Kidney (tissue), 13 donors: ENCODE measurements at regions not wholly inside any gene's neighbourhood (a gene's known extent, or its start where the extent isn't known, plus 50 kb on each side); places are given as distances from the start of the nearest gene placed in this dataset.

Source experiments
- DNase-seq, 5 donors: peaks; one replicate each; pipeline ENCODE4 v3.0.0-alpha.2; 2013 to 2020
- FAIRE-seq: peaks from 2 replicates; lab custom pipeline; 2012; peaks lifted over from hg19 to GRCh38; lab: Jason Lieb, UNC
- H3K27ac ChIP-seq, 2 donors: one replicate each; pipeline ENCODE4 v1.7.0; 2013; ENCODE audit warnings: low read depth in 2 of 2, low read length in 2 of 2, inconsistent platforms in 1 of 2
- H3K27me3 ChIP-seq: one replicate; pipeline ENCODE4 v1.7.1; 2013; ENCODE audit warnings: low read length, inconsistent platforms; ENCODE audit not compliant: control insufficient read depth, insufficient read depth
- H3K36me3 ChIP-seq, 3 donors: one replicate each; pipeline versions ENCODE4 v1.7.0 to v1.7.1; 2013; ENCODE audit warnings: low read length in 3 of 3, control low read depth in 1 of 3, inconsistent platforms in 1 of 3; ENCODE audit not compliant: insufficient read depth in 3 of 3, control insufficient read depth in 2 of 3
- H3K4me1 ChIP-seq, 3 donors: one replicate each; pipeline versions ENCODE4 v1.7.0 to v1.7.1; 2013; ENCODE audit warnings: low read length in 3 of 3, inconsistent platforms in 1 of 3, low read depth in 1 of 3; ENCODE audit not compliant: control insufficient read depth in 2 of 3, insufficient read depth in 2 of 3
- H3K4me3 ChIP-seq, 3 donors: one replicate each; pipeline versions ENCODE4 v1.7.0 to v1.8.1; 2013; ENCODE audit warnings: low read length in 3 of 3, control low read depth in 1 of 3, inconsistent platforms in 1 of 3
- H3K9ac ChIP-seq, 3 donors: one replicate each; pipeline versions ENCODE4 v1.7.0 to v1.7.1; 2013; ENCODE audit warnings: low read length in 3 of 3, control low read depth in 1 of 3, inconsistent platforms in 1 of 3
- H3K9me3 ChIP-seq, 3 donors: one replicate each; pipeline versions ENCODE4 v1.7.0 to v1.7.1; 2013; ENCODE audit warnings: low read length in 3 of 3, control low read depth in 1 of 3, inconsistent platforms in 1 of 3; ENCODE audit not compliant: control insufficient read depth in 2 of 3, insufficient read depth in 1 of 3
- CTCF ChIP-seq: IDR thresholded peaks from 3 replicates; pipeline ENCODE4 v1.5.1; 2012; ENCODE audit warnings: mild to moderate bottlenecking, moderate library complexity, borderline replicate concordance; ENCODE audit not compliant: insufficient read depth; ENCODE audit errors: extremely low read depth
- intact Hi-C: fragments of 100-400 bp; cut with DNase I; formaldehyde crosslinking; loops from one replicate; pipeline ENCODE4 v1.11.1; 2022
- donor health status: control.
- donor health status: control.
- donor health status: control.
- donor health status: control.
- donor health status: control.
- donor health status: DM: yes; HTN: yes; CAD: no.
- donor health status: Normal renal cell carcinoma (clear cell type).

DNA sequence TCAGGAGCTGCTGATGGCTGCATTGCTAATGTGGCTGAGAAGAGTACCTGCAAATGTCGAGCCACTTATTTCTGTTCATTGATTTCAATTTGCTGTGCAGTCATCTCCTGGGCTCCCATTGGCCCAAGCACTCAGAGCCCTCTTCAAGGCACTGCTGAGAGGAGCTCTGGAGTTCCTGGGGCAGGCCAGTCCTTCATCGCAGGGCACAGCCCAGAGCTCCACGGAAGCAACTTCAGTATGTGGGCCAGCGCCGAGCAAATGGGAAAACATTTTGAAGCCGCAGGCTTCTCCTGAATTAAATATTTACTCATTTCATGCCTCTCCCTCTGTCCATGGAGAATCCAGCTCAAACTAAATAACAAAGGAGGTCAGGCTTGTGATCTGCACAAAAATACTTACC lies 383.3 kb downstream of the BCOR start:
- no peaks in the 10 kb centered on the region for H3K9me3 ChIP-seq
- H3K27ac ChIP-seq, result no peak overlapping the region
- no peak for TF ChIP-seq CTCF
- H3K4me1 ChIP-seq, result peaks cover 0 to 9% (median 4%) of the 10 kb centered on the region in 3 donors
- no peak overlapping the region for H3K9ac ChIP-seq
- H3K4me3 ChIP-seq, result no peak overlapping the region
- intact Hi-C loops, result no loop called here
- no peaks in the 10 kb centered on the region for H3K36me3 ChIP-seq
- no peak for DNase-seq
- FAIRE-seq, result no peak
- peaks cover 2% of the 10 kb centered on the region for H3K27me3 ChIP-seq

DNA sequence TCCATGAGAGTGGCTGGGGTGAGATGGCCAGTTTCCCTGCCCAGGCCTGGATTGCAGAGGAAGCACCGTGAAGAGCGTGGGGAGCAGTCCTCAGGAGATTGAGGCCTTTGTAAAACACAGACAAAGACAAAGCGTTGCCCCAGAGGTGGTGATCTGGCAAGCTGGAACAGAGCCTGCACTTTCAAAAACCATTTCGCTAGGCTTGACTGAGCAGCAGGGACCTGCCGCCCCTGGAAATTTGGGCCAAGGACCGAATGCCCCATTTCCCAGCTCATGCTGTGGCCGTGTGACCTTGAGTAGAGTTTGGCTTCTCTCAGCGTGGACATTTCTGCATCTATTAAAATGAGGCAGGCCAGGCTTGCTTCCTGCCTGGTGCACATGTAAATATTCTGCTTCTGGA lies 381.4 kb downstream of the BCOR start:
- no peak overlapping the region for H3K4me3 ChIP-seq
- DNase-seq (no peak), FAIRE-seq (no peak)
- no peaks in the 10 kb centered on the region for H3K36me3 ChIP-seq
- H3K27ac ChIP-seq, result peak overlapping the region in 1 of 2 donors; percentile 60
- no peak overlapping the region for H3K9ac ChIP-seq
- no peak for TF ChIP-seq CTCF
- peaks cover 0 to 9% (median 4%) of the 10 kb centered on the region in 3 donors for H3K4me1 ChIP-seq
- intact Hi-C loops, result no loop called here
- H3K9me3 ChIP-seq, result no peaks in the 10 kb centered on the region
- peaks cover 2% of the 10 kb centered on the region for H3K27me3 ChIP-seq

GRCh38 chrX:39716802-39717540 lies 380.8 kb downstream of the BCOR start:
- FAIRE-seq (no peak), DNase-seq (no peak)
- no peaks in the 10 kb centered on the region for H3K36me3 ChIP-seq
- H3K27me3 ChIP-seq, result peaks cover 2% of the 10 kb centered on the region
- H3K9ac ChIP-seq, result no peak overlapping the region
- intact Hi-C loops, result no loop called here
- TF ChIP-seq CTCF, result no peak
- no peak overlapping the region for H3K4me3 ChIP-seq
- peak overlapping the region in 1 of 2 donors; percentile 60 for H3K27ac ChIP-seq
- no peaks in the 10 kb centered on the region for H3K9me3 ChIP-seq
- peaks cover 0 to 13% (median 4%) of the 10 kb centered on the region in 3 donors for H3K4me1 ChIP-seq

GRCh38 chrX:39718981-39719380 lies 378.8 kb downstream of the BCOR start:
- Histone ChIP-seq H3K4me1 (peaks cover 0 to 13% (median 4%) of the 10 kb centered on the region in 3 donors), H3K9ac (no peak overlapping the region), H3K4me3 (no peak overlapping the region), H3K36me3 (no peaks in the 10 kb centered on the region), H3K27me3 (peaks cover 3% of the 10 kb centered on the region), H3K27ac (no peak overlapping the region), H3K9me3 (no peaks in the 10 kb centered on the region)
- FAIRE-seq (no peak), DNase-seq (no peak)
- intact Hi-C loops, result no loop called here
- no peak for TF ChIP-seq CTCF
